GM18868 (cell line): ENCODE measurements at regions not wholly inside any gene's neighbourhood (a gene's known extent, or its start where the extent isn't known, plus 50 kb on each side); places are given as distances from the start of the nearest gene placed in this dataset.

Experiments
- ATAC-seq: cut with Tn5 transposase; IDR thresholded peaks from one replicate; pipeline ENCODE4 v1.9.1; 2021; ENCODE audit warnings: mild to moderate bottlenecking, moderate library complexity; ENCODE audit not compliant: unreplicated experiment

- no peak for ATAC-seq
Observed at GRCh38 chr1:243917177-243917862, 67.3 kb upstream of the AKT3 start.

GRCh38 chr1:243916160-243916559 lies 66.1 kb upstream of the AKT3 start:
- no peak for ATAC-seq

GRCh38 chr1:243912347-243912746 lies 62.3 kb upstream of the AKT3 start:
- no peak for ATAC-seq

GRCh38 chr1:243910607-243911006 lies 60.6 kb upstream of the AKT3 start:
- no peak for ATAC-seq

GRCh38 chr1:243903895-243904294 lies 53.9 kb upstream of the AKT3 start:
- ATAC-seq = no peak

- no peak for ATAC-seq
Observed at GRCh38 chr1:243903041-243903440, 53.0 kb upstream of the AKT3 start.

GRCh38 chr1:243902100-243902499 lies 52.1 kb upstream of the AKT3 start:
- ATAC-seq = no peak
